H9 (cell line): ENCODE measurements at regions not wholly inside any gene's neighbourhood (a gene's known extent, or its start where the extent isn't known, plus 50 kb on each side); places are given as distances from the start of the nearest gene placed in this dataset.

Experiments
- DNase-seq: peaks from one replicate; pipeline ENCODE4 v3.0.0-alpha.2; 2017
- H2AFZ ChIP-seq: one replicate; pipeline ENCODE4 v1.6.1; 2013; ENCODE audit warnings: mild to moderate bottlenecking, low read length, control low read depth, moderate library complexity
- H2AK5ac ChIP-seq: 2 replicates; pipeline ENCODE4 v1.6.1; 2013; ENCODE audit warnings: low read length, control low read depth, mixed read lengths; ENCODE audit not compliant: insufficient read length
- H2BK120ac ChIP-seq: one replicate; pipeline ENCODE4 v1.6.1; 2013; ENCODE audit warnings: low read depth, mild to moderate bottlenecking, low read length, control low read depth, inconsistent platforms; ENCODE audit not compliant: poor library complexity, severe bottlenecking
- H2BK12ac ChIP-seq: 2 replicates; pipeline ENCODE4 v1.6.1; 2013; ENCODE audit warnings: low read length, control low read depth, mixed read lengths, low read depth; ENCODE audit not compliant: insufficient read length
- H2BK15ac ChIP-seq: 2 replicates; pipeline ENCODE4 v1.6.1; 2013; ENCODE audit warnings: low read depth, low read length, control low read depth
- H2BK20ac ChIP-seq: one replicate; pipeline ENCODE4 v1.6.1; 2013; ENCODE audit warnings: low read depth, mild to moderate bottlenecking, low read length, control low read depth, inconsistent platforms; ENCODE audit not compliant: poor library complexity, severe bottlenecking
- H2BK5ac ChIP-seq: 2 replicates; pipeline ENCODE4 v1.6.1; 2013; ENCODE audit warnings: low read length, control low read depth, mixed read lengths; ENCODE audit not compliant: insufficient read length
- H3K14ac ChIP-seq: 2 replicates; pipeline ENCODE4 v1.6.1; 2013; ENCODE audit warnings: low read length, control low read depth; ENCODE audit not compliant: insufficient read depth
- H3K18ac ChIP-seq: 2 replicates; pipeline ENCODE4 v1.6.1; 2013; ENCODE audit warnings: low read depth, mild to moderate bottlenecking, mixed read lengths, low read length, control low read depth; ENCODE audit not compliant: insufficient read length
- H3K23ac ChIP-seq: 2 replicates; pipeline ENCODE4 v1.6.1; 2013; ENCODE audit warnings: low read length, control low read depth, mixed read lengths, low read depth; ENCODE audit not compliant: insufficient read length
- H3K23me2 ChIP-seq: 2 replicates; pipeline ENCODE4 v1.6.1; 2013; ENCODE audit warnings: low read depth, mild to moderate bottlenecking, mixed read lengths, low read length, control low read depth; ENCODE audit not compliant: insufficient read length, poor library complexity, severe bottlenecking
- H3K27ac ChIP-seq: 2 replicates; pipeline ENCODE4 v1.5.1; 2013; ENCODE audit warnings: low read length, control low read depth, mixed read lengths, low read depth; ENCODE audit not compliant: insufficient read length
- H3K27me3 ChIP-seq: 2 replicates; pipeline ENCODE4 v1.6.1; 2013; ENCODE audit warnings: low read length, control low read depth, inconsistent platforms; ENCODE audit not compliant: insufficient read depth
- H3K4ac ChIP-seq: 2 replicates; pipeline ENCODE4 v1.6.1; 2013; ENCODE audit warnings: low read depth, mild to moderate bottlenecking, control low read depth, inconsistent platforms, low read length, moderate library complexity
- H3K4me1 ChIP-seq: 2 replicates; pipeline ENCODE4 v1.6.1; 2013; ENCODE audit warnings: low read length, control low read depth, inconsistent platforms; ENCODE audit not compliant: insufficient read depth
- H3K4me2 ChIP-seq: 2 replicates; pipeline ENCODE4 v1.6.1; 2013; ENCODE audit warnings: low read length, control low read depth, mixed read lengths; ENCODE audit not compliant: insufficient read length, insufficient read depth
- H3K56ac ChIP-seq: 2 replicates; pipeline ENCODE4 v1.6.1; 2013; ENCODE audit warnings: low read depth, mild to moderate bottlenecking, mixed read lengths, low read length, control low read depth; ENCODE audit not compliant: insufficient read length
- H3K79me1 ChIP-seq: 2 replicates; pipeline ENCODE4 v1.6.1; 2013; ENCODE audit warnings: low read depth, mild to moderate bottlenecking, moderate library complexity, low read length, control low read depth, inconsistent platforms; ENCODE audit not compliant: insufficient read depth, poor library complexity, severe bottlenecking
- H3K79me2 ChIP-seq: 2 replicates; pipeline ENCODE4 v1.6.1; 2013; ENCODE audit warnings: low read length, control low read depth, inconsistent platforms; ENCODE audit not compliant: insufficient read depth
- H3K9ac ChIP-seq: 2 replicates; pipeline ENCODE4 v1.6.1; 2013; ENCODE audit warnings: low read length, control low read depth, mixed read lengths; ENCODE audit not compliant: insufficient read length; ENCODE audit errors: extremely low read depth
- H3K9me3 ChIP-seq: one replicate; pipeline ENCODE4 v1.6.1; 2013; ENCODE audit warnings: low read depth, low read length, inconsistent platforms; ENCODE audit not compliant: control insufficient read depth
- H3T11ph ChIP-seq: one replicate; pipeline ENCODE4 v1.6.1; 2013; ENCODE audit warnings: mild to moderate bottlenecking, low read length, control low read depth, inconsistent platforms
- H4K20me1 ChIP-seq: one replicate; pipeline ENCODE4 v1.6.1; 2013; ENCODE audit not compliant: control insufficient read depth, insufficient read length, insufficient read depth
- H4K5ac ChIP-seq: 2 replicates; pipeline ENCODE4 v1.6.1; 2013; ENCODE audit warnings: low read depth, mild to moderate bottlenecking, mixed read lengths, low read length, control low read depth; ENCODE audit not compliant: insufficient read length
- H4K8ac ChIP-seq: replicated peaks from 2 replicates; pipeline ENCODE4 v1.6.1; 2013; ENCODE audit warnings: low read length, control low read depth, mixed read lengths, low read depth; ENCODE audit not compliant: insufficient read length
- H4K91ac ChIP-seq: 2 replicates; pipeline ENCODE4 v1.6.1; 2013; ENCODE audit warnings: low read depth, mild to moderate bottlenecking, moderate library complexity, mixed read lengths, low read length, control low read depth; ENCODE audit not compliant: insufficient read length
- H3K27ac Mint-ChIP-seq, 3 experiments: 2 replicates in 2 of 3; 3 replicates in 1 of 3; pipeline ENCODE4 v1.8.0; 2020 to 2021; ENCODE audit warnings: mixed read lengths in 3 of 3, mild to moderate bottlenecking in 1 of 3, moderate library complexity in 1 of 3
- H3K27me3 Mint-ChIP-seq: 2 replicates; pipeline ENCODE4 v1.8.0; 2021; ENCODE audit warnings: low read depth, mild to moderate bottlenecking, moderate library complexity, mixed read lengths
- H3K36me3 Mint-ChIP-seq, 3 experiments: 2 replicates in 2 of 3; 3 replicates in 1 of 3; pipeline ENCODE4 v1.8.0; 2020 to 2021; ENCODE audit warnings: low read depth in 3 of 3, mixed read lengths in 3 of 3; ENCODE audit not compliant: insufficient read depth in 1 of 3
- H3K4me1 Mint-ChIP-seq, 2 experiments: 2 replicates each; pipeline ENCODE4 v1.8.0; 2020; ENCODE audit warnings: mixed read lengths in 2 of 2
- H3K4me3 Mint-ChIP-seq, 2 experiments: 2 replicates in 1 of 2; 3 replicates in 1 of 2; pipeline ENCODE4 v1.8.0; 2020 to 2021; ENCODE audit warnings: mild to moderate bottlenecking in 2 of 2, mixed read lengths in 2 of 2, moderate library complexity in 1 of 2
- H3K9me3 Mint-ChIP-seq, 2 experiments: 2 replicates in 1 of 2; 3 replicates in 1 of 2; pipeline ENCODE4 v1.8.0; 2020; ENCODE audit warnings: mild to moderate bottlenecking in 2 of 2, mixed read lengths in 2 of 2, moderate library complexity in 1 of 2
- WGBS: extraction: QIAGEN DNeasy Blood & Tissue Kit; methylation state at CpG from one replicate; pipeline ENCODE4 v1.1.7; 2013; ENCODE audit warnings: missing lambda C conversion rate, low lambda C conversion rate, mixed read lengths; ENCODE audit not compliant: insufficient read length; ENCODE audit errors: extremely low coverage; 5-methylcytosine and 5-hydroxymethylcytosine counted together
- TF ChIP-seq, protein P1 (sequence below): fragments of 200-600 bp; sonication (generic); conservative IDR thresholded peaks from 3 replicates; pipeline ENCODE4 v1.8.0; 2021; ENCODE audit warnings: antibody characterized with exemption, mild to moderate bottlenecking

- no peaks in the 10 kb centered on the region for H3K23me2 ChIP-seq
- H3K9ac ChIP-seq = no peak overlapping the region
- H3K79me1 ChIP-seq = no peaks in the 10 kb centered on the region
- H2BK15ac ChIP-seq = no peak overlapping the region
- no peak overlapping the region for H3K18ac ChIP-seq
- H2BK5ac ChIP-seq = no peak overlapping the region
- H2BK120ac ChIP-seq = no peak overlapping the region
- no peak overlapping the region for H3K23ac ChIP-seq
- H4K91ac ChIP-seq = no peak overlapping the region
- no peak overlapping the region for H2AFZ ChIP-seq
- Mint-ChIP-seq H3K4me1 (peaks cover 12 to 13% of the 10 kb centered on the region in 2 experiments), H3K27me3 (no peaks in the 10 kb centered on the region; the same call in 1 of the 2 replicates), H3K4me3 (no peak overlapping the region), H3K36me3 (peaks cover 7 to 30% (median 15%) of the 10 kb centered on the region in 3 experiments; a peak in 6 of 7 replicates), H3K27ac (no peak overlapping the region), H3K9me3 (peaks cover 51 to 53% of the 10 kb centered on the region in 2 experiments)
- H4K5ac ChIP-seq = no peak overlapping the region
- no peaks in the 10 kb centered on the region for H4K20me1 ChIP-seq
- no peak overlapping the region for H3T11ph ChIP-seq
- no peak overlapping the region for H2AK5ac ChIP-seq
- H2BK12ac ChIP-seq = no peak overlapping the region
- H3K27ac ChIP-seq = no peak overlapping the region
- no peaks in the 10 kb centered on the region for H3K4me1 ChIP-seq
- H2BK20ac ChIP-seq = no peak overlapping the region
- no peak overlapping the region for H3K4ac ChIP-seq
- H3K14ac ChIP-seq = no peak overlapping the region
- H3K79me2 ChIP-seq = no peaks in the 10 kb centered on the region
- no peaks in the 10 kb centered on the region for H3K27me3 ChIP-seq
- DNase-seq = no peak
- TF ChIP-seq, protein P1, sequence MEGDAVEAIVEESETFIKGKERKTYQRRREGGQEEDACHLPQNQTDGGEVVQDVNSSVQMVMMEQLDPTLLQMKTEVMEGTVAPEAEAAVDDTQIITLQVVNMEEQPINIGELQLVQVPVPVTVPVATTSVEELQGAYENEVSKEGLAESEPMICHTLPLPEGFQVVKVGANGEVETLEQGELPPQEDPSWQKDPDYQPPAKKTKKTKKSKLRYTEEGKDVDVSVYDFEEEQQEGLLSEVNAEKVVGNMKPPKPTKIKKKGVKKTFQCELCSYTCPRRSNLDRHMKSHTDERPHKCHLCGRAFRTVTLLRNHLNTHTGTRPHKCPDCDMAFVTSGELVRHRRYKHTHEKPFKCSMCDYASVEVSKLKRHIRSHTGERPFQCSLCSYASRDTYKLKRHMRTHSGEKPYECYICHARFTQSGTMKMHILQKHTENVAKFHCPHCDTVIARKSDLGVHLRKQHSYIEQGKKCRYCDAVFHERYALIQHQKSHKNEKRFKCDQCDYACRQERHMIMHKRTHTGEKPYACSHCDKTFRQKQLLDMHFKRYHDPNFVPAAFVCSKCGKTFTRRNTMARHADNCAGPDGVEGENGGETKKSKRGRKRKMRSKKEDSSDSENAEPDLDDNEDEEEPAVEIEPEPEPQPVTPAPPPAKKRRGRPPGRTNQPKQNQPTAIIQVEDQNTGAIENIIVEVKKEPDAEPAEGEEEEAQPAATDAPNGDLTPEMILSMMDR = no peak
- WGBS = no CpG with 5 or more reads among the region's 2 CpGs
- H4K8ac ChIP-seq = no peak overlapping the region
- no peak overlapping the region for H3K4me2 ChIP-seq
- peaks cover 9% of the 10 kb centered on the region for H3K9me3 ChIP-seq
- H3K56ac ChIP-seq = no peak overlapping the region
Observed at GRCh38 chrX:125544856-125545255, 225.2 kb downstream of the TEX13C start.
